ENCODE measurements at regions not wholly inside any gene's neighbourhood (a gene's known extent, or its start where the extent isn't known, plus 50 kb on each side); places are given as distances from the start of the nearest gene placed in this dataset.

DNA sequence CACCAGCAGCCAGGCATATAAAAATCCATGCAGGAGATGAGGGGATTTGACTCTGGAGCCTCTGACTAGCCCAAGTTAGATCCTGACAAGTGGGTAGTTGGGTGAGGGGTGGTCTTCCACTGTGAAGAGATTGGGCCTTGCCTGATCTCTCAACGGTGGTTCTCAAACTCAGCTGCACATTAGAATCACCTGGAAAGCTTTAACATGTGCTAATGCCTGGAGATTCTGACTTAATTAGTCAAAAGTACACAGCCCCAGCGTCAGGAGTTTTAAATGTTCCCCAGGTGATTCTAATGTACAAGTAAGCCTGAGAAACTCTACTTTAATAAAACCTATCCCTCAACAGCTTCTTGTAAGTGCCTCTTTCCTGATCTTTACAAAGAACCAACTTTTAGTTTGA is 57.5 kb downstream of the GCNT4 start:
- TF ChIP-seq POLR2A (IDR thresholded peaks at IDR 0.05) (no peak), CTCF (IDR thresholded peaks at IDR 0.05) (no peak)

All from thyroid gland (tissue), 4 donors.